ENCODE measurements at regions not wholly inside any gene's neighbourhood (a gene's known extent, or its start where the extent isn't known, plus 50 kb on each side); places are given as distances from the start of the nearest gene placed in this dataset.

GRCh38 chr2:200056105-200056504 lies 100.7 kb downstream of the MAIP1 start:
- in situ Hi-C loops (cut with MboI; ENCODE audit: low sequenced_read_pairs in 4 of 4) = no loop called here
- DNase-seq (no peak), ATAC-seq (no peak)
- H3K4me3 ChIP-seq = no peak overlapping the region
- intact Hi-C loops (cut with DNase I; ENCODE audit: low total_unique reads) = no loop called here
- no peaks in the 10 kb centered on the region for H3K4me1 ChIP-seq
- H3K27ac ChIP-seq = no peak overlapping the region
- H3K9me3 ChIP-seq = no peaks in the 10 kb centered on the region
- H3K36me3 ChIP-seq = no peaks in the 10 kb centered on the region
- H3K27me3 ChIP-seq = no peaks in the 10 kb centered on the region
- TF ChIP-seq POLR2A (IDR thresholded peaks at IDR 0.05) = no peak
- no peak for TF ChIP-seq CTCF (IDR thresholded peaks at IDR 0.05 in 4 of 5, conservative IDR thresholded peaks at IDR 0.05 in 1 of 5)

- H3K4me1 ChIP-seq = peaks cover 10 to 13% of the 10 kb centered on the region in 2 donors
- TF ChIP-seq CTCF (IDR thresholded peaks at IDR 0.05 in 4 of 5, conservative IDR thresholded peaks at IDR 0.05 in 1 of 5) (no peak), POLR2A (IDR thresholded peaks at IDR 0.05) (no peak)
- no peaks in the 10 kb centered on the region for H3K36me3 ChIP-seq
- intact Hi-C loops (cut with DNase I; ENCODE audit: low total_unique reads) (no loop called here), in situ Hi-C loops (cut with MboI; ENCODE audit: low sequenced_read_pairs in 4 of 4) (no loop called here)
- H3K4me3 ChIP-seq = no peak overlapping the region
- H3K9me3 ChIP-seq = no peaks in the 10 kb centered on the region
- H3K27ac ChIP-seq = no peak overlapping the region
- DNase-seq (no peak), ATAC-seq (no peak)
- no peaks in the 10 kb centered on the region for H3K27me3 ChIP-seq
Observed at GRCh38 chr2:200063155-200063554, 107.8 kb downstream of the MAIP1 start.

- in situ Hi-C loops (cut with MboI; ENCODE audit: low sequenced_read_pairs in 4 of 4) (no loop called here), intact Hi-C loops (cut with DNase I; ENCODE audit: low total_unique reads) (no loop called here)
- no peaks in the 10 kb centered on the region for H3K27me3 ChIP-seq
- ATAC-seq (no peak), DNase-seq (no peak)
- TF ChIP-seq CTCF (IDR thresholded peaks at IDR 0.05 in 4 of 5, conservative IDR thresholded peaks at IDR 0.05 in 1 of 5) = no peak
- TF ChIP-seq POLR2A (IDR thresholded peaks at IDR 0.05) = no peak
- H3K27ac ChIP-seq = no peak overlapping the region
- H3K4me3 ChIP-seq = no peak overlapping the region
- H3K36me3 ChIP-seq = no peaks in the 10 kb centered on the region
- H3K4me1 ChIP-seq = peaks cover 10 to 13% of the 10 kb centered on the region in 2 donors
- H3K9me3 ChIP-seq = no peaks in the 10 kb centered on the region
Observed at GRCh38 chr2:200064879-200065278, 109.5 kb downstream of the MAIP1 start.

- DNase-seq (no peak), ATAC-seq (peak; percentile 50 to 51)
- Histone ChIP-seq H3K27me3 (no peaks in the 10 kb centered on the region), H3K27ac (peak overlapping the region in 1 of 4 donors; percentile 34), H3K9me3 (no peaks in the 10 kb centered on the region), H3K36me3 (no peaks in the 10 kb centered on the region), H3K4me3 (no peak overlapping the region), H3K4me1 (peaks cover 10 to 13% of the 10 kb centered on the region in 2 donors)
- intact Hi-C loops (cut with DNase I; ENCODE audit: low total_unique reads) = no loop called here
- TF ChIP-seq POLR2A (IDR thresholded peaks at IDR 0.05) (no peak), CTCF (IDR thresholded peaks at IDR 0.05 in 4 of 5, conservative IDR thresholded peaks at IDR 0.05 in 1 of 5) (no peak)
- in situ Hi-C loops (cut with MboI; ENCODE audit: low sequenced_read_pairs in 4 of 4) = no loop called here
Observed at GRCh38 chr2:200065477-200065876, 110.1 kb downstream of the MAIP1 start.

- no peak overlapping the region for H3K27ac ChIP-seq
- no peak overlapping the region for H3K4me3 ChIP-seq
- H3K9me3 ChIP-seq = no peaks in the 10 kb centered on the region
- intact Hi-C loops (cut with DNase I; ENCODE audit: low total_unique reads) = no loop called here
- DNase-seq = no peak
- no peaks in the 10 kb centered on the region for H3K27me3 ChIP-seq
- no peak for ATAC-seq
- no peak for TF ChIP-seq POLR2A (IDR thresholded peaks at IDR 0.05)
- TF ChIP-seq CTCF (IDR thresholded peaks at IDR 0.05 in 4 of 5, conservative IDR thresholded peaks at IDR 0.05 in 1 of 5) = no peak
- peaks cover 10 to 13% of the 10 kb centered on the region in 2 donors for H3K4me1 ChIP-seq
- in situ Hi-C loops (cut with MboI; ENCODE audit: low sequenced_read_pairs in 4 of 4) = no loop called here
- no peaks in the 10 kb centered on the region for H3K36me3 ChIP-seq
Observed at GRCh38 chr2:200066417-200066816, 111.0 kb downstream of the MAIP1 start.
